Neural cell (in vitro differentiated cells): ENCODE measurements at regions not wholly inside any gene's neighbourhood (a gene's known extent, or its start where the extent isn't known, plus 50 kb on each side); places are given as distances from the start of the nearest gene placed in this dataset.

ENCODE experiments used
- H2AFZ ChIP-seq: fragments of 200-600, 300-800 bp; sonication (generic), shearing (Covaris generic); 2 replicates; pipeline ENCODE4 v1.6.0; 2014; ENCODE audit warnings: low read depth, mild to moderate bottlenecking, antibody characterized with exemption, low read length, moderate library complexity
- H3F3A ChIP-seq: fragments of 200-600 bp; shearing (Covaris generic); 2 replicates; pipeline ENCODE4 v1.6.1; 2016; ENCODE audit warnings: mild to moderate bottlenecking, moderate library complexity, mixed read lengths, antibody characterized with exemption, low read length; ENCODE audit not compliant: insufficient read depth, poor library complexity, severe bottlenecking
- H3K27ac ChIP-seq: fragments of 200-600, 300-800 bp; sonication (generic), shearing (Covaris generic); 2 replicates; pipeline ENCODE4 v1.5.1; 2014; ENCODE audit warnings: mild to moderate bottlenecking, low read length, moderate library complexity
- H3K27me3 ChIP-seq: fragments of 300-800, 200-600 bp; sonication (generic), shearing (Covaris generic); 2 replicates; pipeline ENCODE4 v1.6.0; 2014; ENCODE audit warnings: mild to moderate bottlenecking, low read depth, low read length, moderate library complexity; ENCODE audit not compliant: insufficient read depth
- H3K36me3 ChIP-seq: fragments of 300-800, 200-600 bp; sonication (generic), shearing (Covaris generic); 2 replicates; pipeline ENCODE4 v1.5.1; 2014; ENCODE audit warnings: mild to moderate bottlenecking, antibody characterized with exemption, low read length, moderate library complexity; ENCODE audit not compliant: insufficient read depth
- H3K4me2 ChIP-seq: fragments of 300-800, 200-600 bp; sonication (generic), shearing (Covaris generic); 2 replicates; pipeline ENCODE4 v1.6.0; 2014; ENCODE audit warnings: mild to moderate bottlenecking, low read length
- H3K4me3 ChIP-seq: fragments of 300-800, 200-600 bp; sonication (generic), shearing (Covaris generic); 2 replicates; pipeline ENCODE4 v1.5.1; 2014; ENCODE audit warnings: mild to moderate bottlenecking, low read length, moderate library complexity
- H3K79me2 ChIP-seq: fragments of 200-600 bp; shearing (Covaris generic); replicated peaks from 2 replicates; pipeline ENCODE4 v1.6.0; 2014; ENCODE audit warnings: mild to moderate bottlenecking, low read length, moderate library complexity; ENCODE audit not compliant: insufficient read depth
- H3K9ac ChIP-seq: fragments of 300-800, 200-600 bp; sonication (generic), shearing (Covaris generic); 2 replicates; pipeline ENCODE4 v1.6.1; 2016; ENCODE audit warnings: mild to moderate bottlenecking, low read length, mixed read lengths
- H3K9me2 ChIP-seq: fragments of 200-600 bp; shearing (Covaris generic); 2 replicates; pipeline ENCODE4 v1.6.1; 2016; ENCODE audit warnings: mild to moderate bottlenecking, low read length, mixed read lengths; ENCODE audit not compliant: insufficient read depth
- H3K9me3 ChIP-seq: fragments of 200-600, 300-800 bp; sonication (generic), shearing (Covaris generic); 2 replicates; pipeline ENCODE4 v1.6.1; 2016; ENCODE audit warnings: mild to moderate bottlenecking, mixed run types, low read length, moderate library complexity, mixed read lengths
- H4K20me1 ChIP-seq: fragments of 200-600 bp; shearing (Covaris generic); 2 replicates; pipeline ENCODE4 v1.6.1; 2016; ENCODE audit warnings: mild to moderate bottlenecking, mixed run types; ENCODE audit not compliant: insufficient read depth
- CTCF ChIP-seq: fragments of 450-650 bp; IDR thresholded peaks from 2 replicates; pipeline ENCODE4 v1.5.1; 2014; ENCODE audit warnings: antibody characterized with exemption, mild to moderate bottlenecking, moderate library complexity; ENCODE audit not compliant: poor library complexity, severe bottlenecking
- EP300 ChIP-seq: fragments of 450-650 bp; conservative IDR thresholded peaks from 2 replicates; pipeline ENCODE4 v1.6.1; 2014; ENCODE audit warnings: antibody characterized with exemption, mild to moderate bottlenecking, moderate library complexity; ENCODE audit not compliant: poor library complexity, severe bottlenecking
- EZH2 ChIP-seq: fragments of 200-600, 300-800 bp; shearing (Covaris generic), sonication (generic); IDR thresholded peaks from 2 replicates; pipeline ENCODE4 v1.6.1; 2014; ENCODE audit warnings: antibody characterized with exemption, low read length, borderline replicate concordance, mild to moderate bottlenecking; ENCODE audit not compliant: insufficient read depth, poor library complexity, severe bottlenecking
- MXI1 ChIP-seq: fragments of 450-650 bp; conservative IDR thresholded peaks from 2 replicates; pipeline ENCODE4 v1.6.1; 2014; ENCODE audit warnings: antibody characterized with exemption, mild to moderate bottlenecking; ENCODE audit not compliant: poor library complexity, severe bottlenecking
- POLR2AphosphoS5 ChIP-seq: IDR thresholded peaks from 2 replicates; pipeline ENCODE4 v1.6.1; 2012
- RAD21 ChIP-seq: fragments of 450-650 bp; conservative IDR thresholded peaks from 2 replicates; pipeline ENCODE4 v1.6.1; 2014; ENCODE audit warnings: antibody characterized with exemption, mild to moderate bottlenecking, moderate library complexity
- REST ChIP-seq: IDR thresholded peaks from 2 replicates; pipeline ENCODE4 v1.6.1; 2012; ENCODE audit warnings: borderline replicate concordance
- SMC3 ChIP-seq: fragments of 450-650 bp; conservative IDR thresholded peaks from 2 replicates; pipeline ENCODE4 v1.6.1; 2014; ENCODE audit warnings: antibody characterized with exemption, mild to moderate bottlenecking, moderate library complexity; ENCODE audit not compliant: poor library complexity
- TAF1 ChIP-seq: IDR thresholded peaks from 2 replicates; pipeline ENCODE4 v1.6.1; 2012; ENCODE audit warnings: low read depth

DNA sequence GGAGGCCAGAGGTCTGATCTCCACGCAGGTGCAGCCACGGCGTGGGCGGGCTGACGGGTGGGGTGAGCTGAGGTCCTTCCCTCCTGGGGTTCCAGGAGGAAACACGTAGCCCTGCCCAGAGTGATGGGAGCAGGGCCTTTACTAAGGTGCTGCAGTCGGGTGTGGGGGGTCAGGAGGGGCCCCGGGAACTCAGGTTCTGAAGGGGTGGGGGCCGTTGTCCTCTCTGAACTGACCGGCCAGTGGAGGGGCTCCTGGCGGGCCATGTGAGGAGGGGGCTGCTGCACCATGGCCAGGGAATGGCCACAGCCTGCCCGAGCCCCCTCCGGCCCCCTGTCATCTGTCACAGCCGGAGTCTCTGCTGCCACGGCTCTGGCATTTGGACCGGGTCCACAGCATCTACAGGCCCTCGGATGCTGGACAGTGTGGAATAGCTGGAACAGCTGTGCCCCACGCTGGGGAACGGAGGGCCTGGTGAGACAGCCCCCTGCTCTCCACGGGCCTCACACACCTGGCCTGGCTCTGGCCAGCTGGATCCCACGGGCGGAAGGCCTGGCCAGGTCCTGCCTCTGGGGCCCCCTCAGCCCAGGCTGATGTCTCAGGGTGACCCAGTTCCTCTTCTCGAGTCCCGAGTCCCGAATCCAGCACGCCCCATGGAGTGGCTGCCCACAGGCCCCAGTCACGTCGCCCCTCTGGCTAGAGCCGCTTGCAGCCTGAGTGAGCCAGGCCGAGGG, 145.6 kb upstream of the GPC1 start:
- Histone ChIP-seq H3K9ac (no peak overlapping the region), H4K20me1 (no peaks in the 10 kb centered on the region), H3K79me2 (no peaks in the 10 kb centered on the region), H3F3A (no peaks in the 10 kb centered on the region), H3K9me2 (no peaks in the 10 kb centered on the region), H3K27ac (no peak overlapping the region), H3K9me3 (no peaks in the 10 kb centered on the region), H3K27me3 (no peaks in the 10 kb centered on the region), H2AFZ (no peak overlapping the region), H3K4me3 (no peak overlapping the region), H3K4me2 (no peak overlapping the region), H3K36me3 (no peaks in the 10 kb centered on the region)
- TF ChIP-seq REST (no peak), SMC3 (no peak), EZH2 (no peak), EP300 (no peak), RAD21 (no peak), CTCF (no peak), TAF1 (no peak), MXI1 (no peak), POLR2AphosphoS5 (no peak)

GRCh38 chr2:240290432-240291336, 144.8 kb upstream of the GPC1 start:
- no peaks in the 10 kb centered on the region for H3K36me3 ChIP-seq
- H3F3A ChIP-seq = no peaks in the 10 kb centered on the region
- H4K20me1 ChIP-seq = no peaks in the 10 kb centered on the region
- no peak overlapping the region for H2AFZ ChIP-seq
- no peak overlapping the region for H3K9ac ChIP-seq
- no peaks in the 10 kb centered on the region for H3K79me2 ChIP-seq
- TF ChIP-seq EP300 (no peak), RAD21 (no peak), CTCF (no peak), MXI1 (no peak), EZH2 (no peak)
- no peak overlapping the region for H3K4me3 ChIP-seq
- H3K4me2 ChIP-seq = no peak overlapping the region
- no peak overlapping the region for H3K27ac ChIP-seq
- H3K27me3 ChIP-seq = no peaks in the 10 kb centered on the region
- no peaks in the 10 kb centered on the region for H3K9me3 ChIP-seq
- H3K9me2 ChIP-seq = no peaks in the 10 kb centered on the region
